ENCODE measurements at regions not wholly inside any gene's neighbourhood (a gene's known extent, or its start where the extent isn't known, plus 50 kb on each side); places are given as distances from the start of the nearest gene placed in this dataset.

DNA sequence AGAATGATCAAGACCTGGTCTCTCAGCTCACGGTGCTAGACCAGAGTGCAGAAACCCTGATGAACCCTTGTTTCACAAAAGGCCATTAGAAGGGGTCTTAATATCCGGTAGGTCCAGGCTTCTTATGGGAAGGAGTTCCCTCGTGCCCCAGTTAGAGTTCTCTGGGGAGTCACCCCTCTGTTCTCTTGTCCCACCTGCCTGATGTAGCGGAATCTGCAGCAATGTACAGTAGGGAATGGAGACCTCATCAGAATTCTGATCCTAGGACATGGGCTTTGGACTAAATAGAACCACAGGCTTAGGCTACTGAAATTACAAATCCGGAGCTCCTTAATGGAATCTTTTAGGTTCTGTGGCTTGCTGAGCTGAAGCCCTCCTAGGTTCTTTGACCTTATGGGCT lies 243.6 kb upstream of the IRX2 start:
- ChIA-PET POLR2A (no interaction called here), CTCF (no interaction called here)
- DNase-seq: no peak
- Histone ChIP-seq H3K4me3 (ENCODE audit: control insufficient read depth in 1 of 7, extremely low read depth in 1 of 7, insufficient read depth in 4 of 7, low read depth in 2 of 7, low read length in 6 of 7) (no peak overlapping the region), H3K27ac (ENCODE audit: insufficient read depth in 1 of 2, low read depth in 1 of 2, low read length in 2 of 2, poor library complexity in 1 of 2, severe bottlenecking in 2 of 2) (no peak overlapping the region), H3K27me3 (replicated peaks in 2 of 5; ENCODE audit: control insufficient read depth in 4 of 5, insufficient read depth in 5 of 5, low read length in 4 of 5) (no peaks in the 10 kb centered on the region), H3K9me3 (ENCODE audit: control extremely low read depth in 1 of 5, control insufficient read depth in 4 of 5, insufficient read depth in 2 of 5, low read depth in 1 of 5, low read length in 4 of 5) (no peaks in the 10 kb centered on the region), H3K4me1 (ENCODE audit: control extremely low read depth in 1 of 4, control insufficient read depth in 4 of 4, insufficient read depth in 4 of 4, low read length in 3 of 4) (no peaks in the 10 kb centered on the region), H3K36me3 (ENCODE audit: control insufficient read depth in 4 of 4, insufficient read depth in 4 of 4, low read length in 3 of 4) (no peaks in the 10 kb centered on the region)
- 96% methylated on average over 5 of the region's 5 CpGs for WGBS (ENCODE audit: insufficient coverage)

GRCh38 chr5:2993771-2994170 lies 242.3 kb upstream of the IRX2 start:
- Histone ChIP-seq H3K4me1 (ENCODE audit: control extremely low read depth in 1 of 4, control insufficient read depth in 4 of 4, insufficient read depth in 4 of 4, low read length in 3 of 4) (no peaks in the 10 kb centered on the region), H3K27ac (ENCODE audit: insufficient read depth in 1 of 2, low read depth in 1 of 2, low read length in 2 of 2, poor library complexity in 1 of 2, severe bottlenecking in 2 of 2) (no peak overlapping the region), H3K27me3 (replicated peaks in 2 of 5; ENCODE audit: control insufficient read depth in 4 of 5, insufficient read depth in 5 of 5, low read length in 4 of 5) (no peaks in the 10 kb centered on the region), H3K9me3 (ENCODE audit: control extremely low read depth in 1 of 5, control insufficient read depth in 4 of 5, insufficient read depth in 2 of 5, low read depth in 1 of 5, low read length in 4 of 5) (no peaks in the 10 kb centered on the region), H3K36me3 (ENCODE audit: control insufficient read depth in 4 of 4, insufficient read depth in 4 of 4, low read length in 3 of 4) (no peaks in the 10 kb centered on the region), H3K4me3 (ENCODE audit: control insufficient read depth in 1 of 7, extremely low read depth in 1 of 7, insufficient read depth in 4 of 7, low read depth in 2 of 7, low read length in 6 of 7) (no peak overlapping the region)
- CTCF ChIA-PET: no interaction called here
- 86% methylated on average over 5 of the region's 5 CpGs for WGBS (ENCODE audit: insufficient coverage)
- POLR2A ChIA-PET: no interaction called here
- no peak for DNase-seq

DNA sequence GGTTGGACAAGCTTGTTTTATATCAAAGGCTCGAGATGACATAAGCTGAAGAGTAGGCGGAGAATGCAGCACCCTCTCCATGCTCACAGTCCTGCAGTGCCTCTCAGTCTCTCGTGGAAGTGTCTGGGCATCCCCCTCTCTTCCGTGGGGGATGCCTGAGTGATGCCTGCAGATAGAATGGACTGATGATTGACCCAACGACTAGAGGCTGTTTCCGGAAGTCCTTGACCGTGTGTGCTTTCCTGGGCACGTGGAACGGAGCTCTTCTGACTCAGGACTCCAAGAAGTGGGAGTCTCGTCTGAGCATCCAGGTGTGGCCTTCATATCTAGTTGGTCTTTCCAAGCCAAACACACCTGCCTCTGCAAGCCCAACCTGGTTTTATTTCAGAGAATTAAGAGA lies 241.8 kb upstream of the IRX2 start:
- Histone ChIP-seq H3K36me3 (ENCODE audit: control insufficient read depth in 4 of 4, insufficient read depth in 4 of 4, low read length in 3 of 4) (no peaks in the 10 kb centered on the region), H3K9me3 (ENCODE audit: control extremely low read depth in 1 of 5, control insufficient read depth in 4 of 5, insufficient read depth in 2 of 5, low read depth in 1 of 5, low read length in 4 of 5) (no peaks in the 10 kb centered on the region), H3K27ac (ENCODE audit: insufficient read depth in 1 of 2, low read depth in 1 of 2, low read length in 2 of 2, poor library complexity in 1 of 2, severe bottlenecking in 2 of 2) (no peak overlapping the region), H3K4me3 (ENCODE audit: control insufficient read depth in 1 of 7, extremely low read depth in 1 of 7, insufficient read depth in 4 of 7, low read depth in 2 of 7, low read length in 6 of 7) (no peak overlapping the region), H3K27me3 (replicated peaks in 2 of 5; ENCODE audit: control insufficient read depth in 4 of 5, insufficient read depth in 5 of 5, low read length in 4 of 5) (no peaks in the 10 kb centered on the region), H3K4me1 (ENCODE audit: control extremely low read depth in 1 of 4, control insufficient read depth in 4 of 4, insufficient read depth in 4 of 4, low read length in 3 of 4) (no peaks in the 10 kb centered on the region)
- POLR2A ChIA-PET: interaction anchor here (0.5 kb wide), 1 partner anchor 29 kb away, joined by 3 read pairs; no protein-coding TSS in a partner anchor
- CTCF ChIA-PET: no interaction called here
- DNase-seq: no peak
- 78% methylated on average over 7 of the region's 10 CpGs for WGBS (ENCODE audit: insufficient coverage)

GRCh38 chr5:2992806-2993205 lies 241.3 kb upstream of the IRX2 start:
- 87% methylated on average over 2 of the region's 4 CpGs for WGBS (ENCODE audit: insufficient coverage)
- POLR2A ChIA-PET: interaction anchor here (0.5 kb wide), 1 partner anchor 30 kb away, joined by 3 read pairs; no protein-coding TSS in a partner anchor
- no peak for DNase-seq
- no peaks in the 10 kb centered on the region for H3K36me3 ChIP-seq (ENCODE audit: control insufficient read depth in 4 of 4, insufficient read depth in 4 of 4, low read length in 3 of 4)
- H3K9me3 ChIP-seq (ENCODE audit: control extremely low read depth in 1 of 5, control insufficient read depth in 4 of 5, insufficient read depth in 2 of 5, low read depth in 1 of 5, low read length in 4 of 5): no peaks in the 10 kb centered on the region
- no peak overlapping the region for H3K4me3 ChIP-seq (ENCODE audit: control insufficient read depth in 1 of 7, extremely low read depth in 1 of 7, insufficient read depth in 4 of 7, low read depth in 2 of 7, low read length in 6 of 7)
- no peaks in the 10 kb centered on the region for H3K4me1 ChIP-seq (ENCODE audit: control extremely low read depth in 1 of 4, control insufficient read depth in 4 of 4, insufficient read depth in 4 of 4, low read length in 3 of 4)
- H3K27ac ChIP-seq (ENCODE audit: insufficient read depth in 1 of 2, low read depth in 1 of 2, low read length in 2 of 2, poor library complexity in 1 of 2, severe bottlenecking in 2 of 2): no peak overlapping the region
- CTCF ChIA-PET: no interaction called here
- no peaks in the 10 kb centered on the region for H3K27me3 ChIP-seq (replicated peaks in 2 of 5; ENCODE audit: control insufficient read depth in 4 of 5, insufficient read depth in 5 of 5, low read length in 4 of 5)

DNA sequence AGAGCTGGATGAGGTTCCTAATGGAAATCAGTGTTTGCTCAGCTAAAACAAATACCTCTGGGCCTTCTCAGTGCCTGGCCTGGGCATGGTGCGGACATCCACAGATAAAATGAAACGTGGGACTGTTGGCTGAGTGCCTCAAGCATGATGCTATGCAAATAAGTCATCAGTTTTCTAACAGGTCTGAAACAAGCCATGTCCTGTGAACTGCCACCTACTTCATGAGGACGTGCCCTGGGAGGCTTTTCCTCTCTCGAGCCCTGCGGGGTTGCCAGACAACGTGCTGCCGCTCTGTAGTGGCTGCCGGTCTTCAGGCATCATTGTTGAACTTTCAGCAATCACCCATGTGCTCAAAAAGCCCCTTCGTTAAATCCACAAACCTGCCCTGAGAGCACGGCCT lies 240.4 kb upstream of the IRX2 start:
- Histone ChIP-seq H3K36me3 (ENCODE audit: control insufficient read depth in 4 of 4, insufficient read depth in 4 of 4, low read length in 3 of 4) (no peaks in the 10 kb centered on the region), H3K9me3 (ENCODE audit: control extremely low read depth in 1 of 5, control insufficient read depth in 4 of 5, insufficient read depth in 2 of 5, low read depth in 1 of 5, low read length in 4 of 5) (no peaks in the 10 kb centered on the region), H3K27ac (ENCODE audit: insufficient read depth in 1 of 2, low read depth in 1 of 2, low read length in 2 of 2, poor library complexity in 1 of 2, severe bottlenecking in 2 of 2) (no peak overlapping the region), H3K4me1 (ENCODE audit: control extremely low read depth in 1 of 4, control insufficient read depth in 4 of 4, insufficient read depth in 4 of 4, low read length in 3 of 4) (no peaks in the 10 kb centered on the region), H3K4me3 (ENCODE audit: control insufficient read depth in 1 of 7, extremely low read depth in 1 of 7, insufficient read depth in 4 of 7, low read depth in 2 of 7, low read length in 6 of 7) (no peak overlapping the region), H3K27me3 (replicated peaks in 2 of 5; ENCODE audit: control insufficient read depth in 4 of 5, insufficient read depth in 5 of 5, low read length in 4 of 5) (no peaks in the 10 kb centered on the region)
- WGBS (ENCODE audit: insufficient coverage): 81% methylated on average over 8 of the region's 10 CpGs
- POLR2A ChIA-PET: no interaction called here
- DNase-seq: no peak
- CTCF ChIA-PET: no interaction called here

GRCh38 chr5:2989517-2989916 lies 238.0 kb upstream of the IRX2 start:
- DNase-seq: no peak
- Histone ChIP-seq H3K36me3 (ENCODE audit: control insufficient read depth in 4 of 4, insufficient read depth in 4 of 4, low read length in 3 of 4) (no peaks in the 10 kb centered on the region), H3K9me3 (ENCODE audit: control extremely low read depth in 1 of 5, control insufficient read depth in 4 of 5, insufficient read depth in 2 of 5, low read depth in 1 of 5, low read length in 4 of 5) (no peaks in the 10 kb centered on the region), H3K4me1 (ENCODE audit: control extremely low read depth in 1 of 4, control insufficient read depth in 4 of 4, insufficient read depth in 4 of 4, low read length in 3 of 4) (no peaks in the 10 kb centered on the region), H3K4me3 (ENCODE audit: control insufficient read depth in 1 of 7, extremely low read depth in 1 of 7, insufficient read depth in 4 of 7, low read depth in 2 of 7, low read length in 6 of 7) (no peak overlapping the region), H3K27ac (ENCODE audit: insufficient read depth in 1 of 2, low read depth in 1 of 2, low read length in 2 of 2, poor library complexity in 1 of 2, severe bottlenecking in 2 of 2) (no peak overlapping the region), H3K27me3 (replicated peaks in 2 of 5; ENCODE audit: control insufficient read depth in 4 of 5, insufficient read depth in 5 of 5, low read length in 4 of 5) (no peaks in the 10 kb centered on the region)
- 79% methylated on average over 6 of the region's 8 CpGs for WGBS (ENCODE audit: insufficient coverage)
- ChIA-PET POLR2A (no interaction called here), CTCF (no interaction called here)

DNA sequence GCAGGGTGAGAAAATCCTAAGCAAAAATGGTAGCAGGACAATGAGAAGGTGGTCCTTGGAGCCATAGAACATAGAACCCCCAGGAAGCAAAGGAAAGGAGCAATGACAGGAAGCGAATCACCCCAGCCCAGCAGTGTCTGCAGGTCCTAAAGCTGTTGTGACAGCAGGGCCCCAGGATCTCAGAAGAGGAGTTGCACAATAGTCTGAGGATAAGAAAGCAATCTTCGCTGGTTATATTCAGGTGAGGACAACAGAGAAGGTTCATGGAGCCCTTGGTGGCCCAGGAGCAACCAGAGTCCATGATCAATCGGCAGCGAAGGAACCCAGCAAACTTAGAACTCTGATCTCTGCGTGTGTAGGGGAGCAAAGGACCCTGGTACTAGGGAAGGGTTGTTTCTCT lies 234.8 kb upstream of the IRX2 start:
- H3K9me3 ChIP-seq (ENCODE audit: control extremely low read depth in 1 of 5, control insufficient read depth in 4 of 5, insufficient read depth in 2 of 5, low read depth in 1 of 5, low read length in 4 of 5): peaks cover 0 to 1% (median 0%) of the 10 kb centered on the region in 5 experiments
- 98% methylated on average over 4 of the region's 5 CpGs for WGBS (ENCODE audit: insufficient coverage)
- POLR2A ChIA-PET: no interaction called here
- H3K4me3 ChIP-seq (ENCODE audit: control insufficient read depth in 1 of 7, extremely low read depth in 1 of 7, insufficient read depth in 4 of 7, low read depth in 2 of 7, low read length in 6 of 7): no peak overlapping the region
- no peak for DNase-seq
- no peaks in the 10 kb centered on the region for H3K36me3 ChIP-seq (ENCODE audit: control insufficient read depth in 4 of 4, insufficient read depth in 4 of 4, low read length in 3 of 4)
- no peaks in the 10 kb centered on the region for H3K4me1 ChIP-seq (ENCODE audit: control extremely low read depth in 1 of 4, control insufficient read depth in 4 of 4, insufficient read depth in 4 of 4, low read length in 3 of 4)
- no peaks in the 10 kb centered on the region for H3K27me3 ChIP-seq (replicated peaks in 2 of 5; ENCODE audit: control insufficient read depth in 4 of 5, insufficient read depth in 5 of 5, low read length in 4 of 5)
- H3K27ac ChIP-seq (ENCODE audit: insufficient read depth in 1 of 2, low read depth in 1 of 2, low read length in 2 of 2, poor library complexity in 1 of 2, severe bottlenecking in 2 of 2): no peak overlapping the region
- CTCF ChIA-PET: no interaction called here
